ENCODE measurements at regions not wholly inside any gene's neighbourhood (a gene's known extent, or its start where the extent isn't known, plus 50 kb on each side); places are given as distances from the start of the nearest gene placed in this dataset.

- TF ChIP-seq, protein P1, sequence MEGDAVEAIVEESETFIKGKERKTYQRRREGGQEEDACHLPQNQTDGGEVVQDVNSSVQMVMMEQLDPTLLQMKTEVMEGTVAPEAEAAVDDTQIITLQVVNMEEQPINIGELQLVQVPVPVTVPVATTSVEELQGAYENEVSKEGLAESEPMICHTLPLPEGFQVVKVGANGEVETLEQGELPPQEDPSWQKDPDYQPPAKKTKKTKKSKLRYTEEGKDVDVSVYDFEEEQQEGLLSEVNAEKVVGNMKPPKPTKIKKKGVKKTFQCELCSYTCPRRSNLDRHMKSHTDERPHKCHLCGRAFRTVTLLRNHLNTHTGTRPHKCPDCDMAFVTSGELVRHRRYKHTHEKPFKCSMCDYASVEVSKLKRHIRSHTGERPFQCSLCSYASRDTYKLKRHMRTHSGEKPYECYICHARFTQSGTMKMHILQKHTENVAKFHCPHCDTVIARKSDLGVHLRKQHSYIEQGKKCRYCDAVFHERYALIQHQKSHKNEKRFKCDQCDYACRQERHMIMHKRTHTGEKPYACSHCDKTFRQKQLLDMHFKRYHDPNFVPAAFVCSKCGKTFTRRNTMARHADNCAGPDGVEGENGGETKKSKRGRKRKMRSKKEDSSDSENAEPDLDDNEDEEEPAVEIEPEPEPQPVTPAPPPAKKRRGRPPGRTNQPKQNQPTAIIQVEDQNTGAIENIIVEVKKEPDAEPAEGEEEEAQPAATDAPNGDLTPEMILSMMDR (IDR thresholded peaks at IDR 0.05; ENCODE audit: borderline replicate concordance, control extremely low read depth, extremely low read depth, insufficient read depth, missing control alignments) = no peak
- no peak for DNase-seq (ENCODE audit: low spot score)
- in situ Hi-C loops (cut with MboI; ENCODE audit: low sequenced_read_pairs, unreplicated experiment) = no loop called here
Observed at GRCh38 chr18:79606621-79607331, 72.8 kb upstream of the CTDP1 start.

DNA sequence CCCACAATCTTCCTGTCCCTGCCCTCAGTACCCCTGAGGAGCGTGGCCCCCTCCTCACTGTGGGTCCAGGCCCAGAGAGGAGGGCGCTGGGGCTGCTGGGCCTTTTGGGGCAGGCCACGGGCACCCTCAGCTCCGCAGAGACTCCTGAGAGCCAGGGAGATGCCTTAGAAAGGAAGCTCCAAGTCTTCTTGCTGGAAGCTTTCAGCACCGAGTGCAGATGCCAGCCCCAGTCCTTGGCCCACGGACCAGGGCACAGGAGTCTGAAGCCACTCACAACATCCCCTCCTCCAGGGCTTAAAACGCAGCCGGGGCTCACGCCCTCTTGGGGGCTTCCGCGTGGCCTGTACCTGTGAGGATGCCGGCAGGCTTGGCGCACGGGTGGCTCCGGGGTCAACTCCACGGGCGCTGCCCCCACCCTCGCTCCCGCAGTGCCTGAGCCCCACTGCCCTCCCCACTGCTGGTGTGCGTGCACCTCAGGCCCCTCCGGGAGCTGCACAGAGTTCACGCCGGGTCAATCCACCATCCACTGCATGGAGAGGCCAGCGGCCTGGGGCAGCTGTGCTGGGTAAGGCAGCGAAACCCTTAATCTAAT is 72.1 kb upstream of the CTDP1 start:
- DNase-seq (ENCODE audit: low spot score) = no peak
- TF ChIP-seq, protein P1 (IDR thresholded peaks at IDR 0.05; ENCODE audit: borderline replicate concordance, control extremely low read depth, extremely low read depth, insufficient read depth, missing control alignments) = no peak
- in situ Hi-C loops (cut with MboI; ENCODE audit: low sequenced_read_pairs, unreplicated experiment) = no loop called here

- TF ChIP-seq, protein P1 (IDR thresholded peaks at IDR 0.05; ENCODE audit: borderline replicate concordance, control extremely low read depth, extremely low read depth, insufficient read depth, missing control alignments) = no peak
- no peak for DNase-seq (ENCODE audit: low spot score)
- in situ Hi-C loops (cut with MboI; ENCODE audit: low sequenced_read_pairs, unreplicated experiment) = no loop called here
Observed at GRCh38 chr18:79608069-79608468, 71.5 kb upstream of the CTDP1 start.

DNA sequence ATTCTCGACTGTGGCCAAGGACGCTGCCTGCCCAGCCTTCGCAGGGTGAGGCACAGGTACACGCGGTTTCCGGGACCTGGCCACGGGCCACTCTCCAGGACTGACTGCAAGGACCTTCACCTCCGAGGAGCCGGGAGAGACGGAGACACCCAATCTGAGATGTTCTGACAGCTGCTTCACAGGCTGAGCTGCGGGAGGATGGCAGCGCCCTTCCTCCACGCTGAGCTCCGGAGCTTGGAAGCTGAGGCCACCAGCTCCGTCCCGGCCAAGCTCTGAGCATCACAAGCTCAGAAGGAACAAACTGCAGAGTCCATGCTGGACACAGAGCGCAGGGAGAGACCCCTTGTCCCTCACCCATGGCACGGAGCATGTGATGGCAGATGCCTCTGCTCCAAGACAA is 71.1 kb upstream of the CTDP1 start:
- in situ Hi-C loops (cut with MboI; ENCODE audit: low sequenced_read_pairs, unreplicated experiment) = no loop called here
- TF ChIP-seq, protein P1 (IDR thresholded peaks at IDR 0.05; ENCODE audit: borderline replicate concordance, control extremely low read depth, extremely low read depth, insufficient read depth, missing control alignments) = no peak
- DNase-seq (ENCODE audit: low spot score) = no peak

DNA sequence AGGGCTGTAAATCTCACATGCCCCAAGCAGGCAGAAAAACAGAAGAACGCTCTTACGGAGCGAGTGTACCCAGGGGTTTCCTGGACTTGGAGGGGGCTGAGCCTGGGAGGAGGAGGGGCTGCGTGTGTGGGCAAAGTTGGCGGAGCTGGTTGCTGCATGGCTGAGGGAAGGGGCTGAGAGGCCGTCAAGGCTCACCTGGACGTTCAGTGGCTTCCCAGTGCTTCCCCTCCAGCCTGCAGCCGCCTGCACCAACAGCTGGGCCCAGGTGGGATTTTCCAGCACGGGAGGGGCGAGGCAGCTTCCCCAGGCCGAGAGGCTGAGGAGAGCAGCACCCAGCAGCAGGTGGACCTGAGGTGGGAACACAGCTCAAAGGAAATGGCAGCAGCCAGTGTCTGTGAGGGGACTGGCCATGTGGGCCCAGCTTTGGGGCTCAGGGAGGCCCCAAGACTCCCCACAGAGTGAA is 70.6 kb upstream of the CTDP1 start:
- no peak for DNase-seq (ENCODE audit: low spot score)
- TF ChIP-seq, protein P1 (IDR thresholded peaks at IDR 0.05; ENCODE audit: borderline replicate concordance, control extremely low read depth, extremely low read depth, insufficient read depth, missing control alignments) = no peak
- in situ Hi-C loops (cut with MboI; ENCODE audit: low sequenced_read_pairs, unreplicated experiment) = no loop called here

DNA sequence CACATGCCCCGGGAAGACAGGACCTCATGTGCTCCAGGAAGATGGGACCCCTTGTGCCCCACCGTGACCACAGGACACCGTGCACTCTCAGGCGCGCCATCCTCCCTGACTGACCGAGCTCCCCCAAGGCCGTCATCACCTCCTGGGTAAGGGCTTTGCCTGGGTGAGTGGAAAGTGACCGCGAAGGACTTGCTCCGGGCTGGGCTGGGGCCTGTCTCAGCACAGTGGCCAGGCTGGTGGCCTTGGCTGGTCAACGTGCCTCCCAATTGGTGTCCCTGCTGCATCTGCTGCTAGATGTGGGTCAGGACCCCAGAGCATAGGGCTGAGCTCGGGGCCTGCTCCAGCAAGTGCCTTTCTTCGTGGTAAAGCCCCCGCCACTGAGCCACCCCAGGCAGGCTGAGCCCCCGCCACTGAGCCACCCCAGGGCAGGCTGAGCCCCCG is 69.7 kb upstream of the CTDP1 start:
- TF ChIP-seq, protein P1 (IDR thresholded peaks at IDR 0.05; ENCODE audit: borderline replicate concordance, control extremely low read depth, extremely low read depth, insufficient read depth, missing control alignments) = no peak
- no peak for DNase-seq (ENCODE audit: low spot score)
- in situ Hi-C loops (cut with MboI; ENCODE audit: low sequenced_read_pairs, unreplicated experiment) = no loop called here
